Transverse colon (tissue), 4 donors: ENCODE measurements at regions not wholly inside any gene's neighbourhood (a gene's known extent, or its start where the extent isn't known, plus 50 kb on each side); places are given as distances from the start of the nearest gene placed in this dataset.

ENCODE experiments used
- DNase-seq: peaks from one replicate; pipeline ENCODE4 v3.0.0-alpha.2; 2019
- H3K27ac ChIP-seq, 4 donors: fragments of 200-600 bp; sonication (generic); 2 replicates each; pipeline ENCODE4 v1.5.1; 2016 to 2018; ENCODE audit warnings: inconsistent platforms in 4 of 4
- H3K27me3 ChIP-seq: fragments of 200-600 bp; sonication (generic); 2 replicates; pipeline ENCODE4 v1.5.1; 2017; ENCODE audit warnings: inconsistent platforms
- H3K36me3 ChIP-seq, 4 donors: fragments of 200-600 bp; sonication (generic); 2 replicates each; pipeline ENCODE4 v1.5.1; 2017 to 2019; ENCODE audit warnings: inconsistent platforms in 4 of 4
- H3K4me1 ChIP-seq, 4 donors: fragments of 200-600 bp; sonication (generic); 2 replicates each; pipeline ENCODE4 v1.5.1; 2017 to 2020; ENCODE audit warnings: inconsistent platforms in 4 of 4
- H3K4me3 ChIP-seq, 4 donors: fragments of 200-600 bp; sonication (generic); 1 replicate in 1 of 4; 2 replicates in 3 of 4; pipeline versions ENCODE4 v1.5.1 to v1.6.1; 2017 to 2019; ENCODE audit warnings: inconsistent platforms in 4 of 4
- H3K9me3 ChIP-seq, 2 donors: fragments of 200-600 bp; sonication (generic); 2 replicates each; pipeline ENCODE4 v1.5.1; 2017 to 2019; ENCODE audit warnings: inconsistent platforms in 2 of 2
- EP300 ChIP-seq: sonication (generic); formaldehyde crosslinking; IDR thresholded peaks from one replicate; pipeline ENCODE4 v1.6.1; 2017; ENCODE audit warnings: antibody characterized with exemption, low read depth
- POLR2A ChIP-seq: fragments of 450-650 bp; IDR thresholded peaks from one replicate; pipeline ENCODE4 v1.6.1; 2016; ENCODE audit warnings: antibody characterized with exemption, mild to moderate bottlenecking, moderate library complexity
- POLR2AphosphoS5 ChIP-seq, 3 donors: sonication (generic); formaldehyde crosslinking; IDR thresholded peaks; one replicate each; pipeline ENCODE4 v1.6.1; 2016; ENCODE audit warnings: antibody characterized with exemption in 3 of 3
- WGBS, 2 donors: methylation state at CpG; one replicate each; pipeline ENCODE4 v1.1.5; 2018; ENCODE audit warnings: low coverage in 1 of 2; 5-methylcytosine and 5-hydroxymethylcytosine counted together
- in situ Hi-C, 4 donors: fragments of 200-750 bp; cut with MboI; loops; one replicate each; pipeline versions ENCODE4 v1.15.0 to v1.15.1; 2017; ENCODE audit warnings: low sequenced_read_pairs in 3 of 4, low pct_ligation_motif_present in 1 of 4, low pct_unique_long_range_greater_than_20kb in 1 of 4
- intact Hi-C: fragments of 100-400 bp; cut with DNase I; formaldehyde crosslinking; loops from one replicate; pipeline ENCODE4 v1.15.1; 2023; ENCODE audit warnings: low total_unique reads
- TF ChIP-seq, protein P1 (sequence below), 5 experiments: fragments of 200-600 bp in 3 of 5; fragments of 450-650 bp in 2 of 5; sonication (generic) in 3 of 5; IDR thresholded peaks; 1 replicate in 2 of 5; 2 replicates in 3 of 5; pipeline ENCODE4 v1.5.1; 2016 to 2017; ENCODE audit warnings: antibody characterized with exemption in 5 of 5, inconsistent platforms in 3 of 5, mild to moderate bottlenecking in 2 of 5, moderate library complexity in 1 of 5

DNA sequence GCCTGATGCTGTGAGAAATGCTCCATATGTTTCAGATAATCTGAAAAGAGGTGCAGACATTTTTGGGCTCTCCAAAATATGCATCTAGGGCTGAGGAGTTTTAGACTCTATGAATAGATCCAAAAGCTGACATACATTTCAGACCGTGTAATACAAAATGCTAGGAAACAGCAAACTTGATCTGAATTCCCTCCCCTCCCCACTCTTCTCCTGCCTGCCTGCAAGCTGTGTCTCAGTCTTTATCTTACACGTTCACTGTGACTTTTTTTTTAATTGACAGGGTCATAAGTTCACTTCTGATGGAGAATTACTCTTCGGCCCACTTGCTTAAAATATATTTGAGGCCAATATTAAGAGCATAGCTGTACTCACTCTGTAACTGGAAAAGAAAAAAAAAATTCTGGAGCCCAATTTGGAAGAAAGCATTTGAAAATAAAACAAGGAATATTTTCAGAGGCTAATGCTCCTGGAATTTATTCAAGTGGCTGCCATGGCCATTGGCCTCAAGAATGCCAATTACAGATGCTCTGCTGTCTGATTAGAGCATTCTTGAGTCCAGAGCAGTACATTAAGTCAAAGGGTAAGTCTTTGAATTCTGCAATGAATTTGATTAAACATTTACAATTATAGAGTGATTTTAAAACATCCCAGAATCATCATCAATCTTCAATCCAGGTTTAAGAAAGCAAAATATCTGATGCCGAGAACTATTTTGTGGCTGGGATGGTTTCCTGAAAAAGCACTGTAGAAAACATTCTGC, 146.2 kb upstream of the SEMA6D start:
- intact Hi-C loops (no loop called here), in situ Hi-C loops (no loop called here)
- TF ChIP-seq POLR2A (no peak), POLR2AphosphoS5 (IDR thresholded peaks at IDR 0.05) (no peak), EP300 (no peak)
- TF ChIP-seq, protein P1, sequence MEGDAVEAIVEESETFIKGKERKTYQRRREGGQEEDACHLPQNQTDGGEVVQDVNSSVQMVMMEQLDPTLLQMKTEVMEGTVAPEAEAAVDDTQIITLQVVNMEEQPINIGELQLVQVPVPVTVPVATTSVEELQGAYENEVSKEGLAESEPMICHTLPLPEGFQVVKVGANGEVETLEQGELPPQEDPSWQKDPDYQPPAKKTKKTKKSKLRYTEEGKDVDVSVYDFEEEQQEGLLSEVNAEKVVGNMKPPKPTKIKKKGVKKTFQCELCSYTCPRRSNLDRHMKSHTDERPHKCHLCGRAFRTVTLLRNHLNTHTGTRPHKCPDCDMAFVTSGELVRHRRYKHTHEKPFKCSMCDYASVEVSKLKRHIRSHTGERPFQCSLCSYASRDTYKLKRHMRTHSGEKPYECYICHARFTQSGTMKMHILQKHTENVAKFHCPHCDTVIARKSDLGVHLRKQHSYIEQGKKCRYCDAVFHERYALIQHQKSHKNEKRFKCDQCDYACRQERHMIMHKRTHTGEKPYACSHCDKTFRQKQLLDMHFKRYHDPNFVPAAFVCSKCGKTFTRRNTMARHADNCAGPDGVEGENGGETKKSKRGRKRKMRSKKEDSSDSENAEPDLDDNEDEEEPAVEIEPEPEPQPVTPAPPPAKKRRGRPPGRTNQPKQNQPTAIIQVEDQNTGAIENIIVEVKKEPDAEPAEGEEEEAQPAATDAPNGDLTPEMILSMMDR (IDR thresholded peaks at IDR 0.05): no peak
- H3K27ac ChIP-seq: no peak overlapping the region
- WGBS, 2 donors: 69 to 71% methylated on average over 4 of the region's 4 CpGs
- H3K9me3 ChIP-seq: no peaks in the 10 kb centered on the region
- no peaks in the 10 kb centered on the region for H3K27me3 ChIP-seq
- no peaks in the 10 kb centered on the region for H3K4me1 ChIP-seq
- no peak for DNase-seq
- H3K36me3 ChIP-seq: no peaks in the 10 kb centered on the region
- no peak overlapping the region for H3K4me3 ChIP-seq

DNA sequence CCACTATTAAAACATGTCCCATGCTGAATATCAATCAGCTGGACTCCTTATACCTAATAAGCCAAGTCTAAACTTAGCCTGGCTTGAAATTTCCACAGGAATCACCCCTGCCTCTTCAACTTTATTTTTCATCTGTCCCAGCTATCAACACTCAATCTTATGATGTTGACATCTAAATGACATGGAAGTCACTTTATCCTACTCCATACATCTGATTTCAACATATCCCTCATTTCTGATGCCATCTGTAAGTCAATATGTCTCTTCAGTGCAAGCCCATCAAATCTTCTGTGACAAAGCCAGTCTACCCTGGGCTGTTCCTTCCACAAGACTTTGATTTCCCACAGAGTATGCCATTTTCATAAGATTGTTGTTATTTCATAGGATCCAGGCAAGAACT, 143.6 kb upstream of the SEMA6D start:
- Histone ChIP-seq H3K36me3 (no peaks in the 10 kb centered on the region), H3K4me1 (peaks cover 0 to 4% (median 0%) of the 10 kb centered on the region in 4 donors), H3K27ac (no peak overlapping the region), H3K4me3 (no peak overlapping the region), H3K27me3 (no peaks in the 10 kb centered on the region), H3K9me3 (no peaks in the 10 kb centered on the region)
- TF ChIP-seq EP300 (no peak), POLR2AphosphoS5 (IDR thresholded peaks at IDR 0.05) (no peak), POLR2A (no peak)
- TF ChIP-seq, protein P1 (IDR thresholded peaks at IDR 0.05): no peak
- intact Hi-C loops: no loop called here
- in situ Hi-C loops: no loop called here
- no peak for DNase-seq

DNA sequence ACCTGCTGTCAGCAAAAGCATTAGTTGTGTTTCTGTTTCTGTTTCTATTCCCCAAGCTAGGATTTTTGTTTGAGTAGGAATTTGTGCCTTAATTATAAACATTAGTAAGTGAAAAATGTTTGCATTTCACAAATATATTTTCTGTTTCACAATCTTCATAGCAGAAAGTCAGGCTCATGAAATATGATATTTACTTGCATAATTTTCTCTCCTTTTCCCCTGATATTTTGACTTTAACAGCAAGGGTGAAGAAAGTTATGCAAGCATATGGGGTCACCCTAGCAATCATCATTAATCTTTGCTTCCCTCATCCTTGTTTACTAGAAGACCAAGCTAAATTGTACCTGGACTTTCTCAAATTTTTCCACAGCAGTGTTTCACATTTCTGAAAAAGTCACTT, 140.3 kb upstream of the SEMA6D start:
- no peak overlapping the region for H3K4me3 ChIP-seq
- no peaks in the 10 kb centered on the region for H3K27me3 ChIP-seq
- peaks cover 0 to 4% (median 0%) of the 10 kb centered on the region in 4 donors for H3K4me1 ChIP-seq
- in situ Hi-C loops: no loop called here
- H3K36me3 ChIP-seq: no peaks in the 10 kb centered on the region
- no peaks in the 10 kb centered on the region for H3K9me3 ChIP-seq
- TF ChIP-seq EP300: no peak
- TF ChIP-seq POLR2A: no peak
- TF ChIP-seq, protein P1 (IDR thresholded peaks at IDR 0.05): no peak
- TF ChIP-seq POLR2AphosphoS5 (IDR thresholded peaks at IDR 0.05): peak in 1 of 3 donors; percentile 25
- intact Hi-C loops: no loop called here
- no peak for DNase-seq
- H3K27ac ChIP-seq: peak overlapping the region in 1 of 4 donors; percentile 49

DNA sequence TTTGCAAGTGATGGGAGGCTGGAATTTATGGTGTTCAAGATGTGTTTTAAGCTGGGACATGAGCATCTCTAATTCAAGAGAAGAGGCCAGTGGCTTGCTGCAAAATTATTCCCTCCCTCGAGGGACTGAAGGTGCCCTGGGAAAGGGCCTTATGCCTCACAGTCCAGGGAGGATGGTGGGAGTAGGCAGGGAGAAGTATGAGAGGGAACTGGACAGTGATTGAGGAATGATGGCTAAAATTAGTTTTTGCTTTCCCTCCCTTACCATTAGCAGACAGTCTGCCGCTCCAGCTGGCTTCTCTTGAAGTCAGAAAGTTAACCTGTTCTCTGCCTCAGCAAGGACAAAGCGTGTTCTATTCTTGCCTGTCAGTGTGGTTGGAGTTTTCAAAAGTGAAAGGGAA, 139.8 kb upstream of the SEMA6D start:
- DNase-seq: no peak
- Histone ChIP-seq H3K4me1 (peaks cover 0 to 4% (median 0%) of the 10 kb centered on the region in 4 donors), H3K4me3 (no peak overlapping the region), H3K27ac (peak overlapping the region in 1 of 4 donors; percentile 49), H3K36me3 (no peaks in the 10 kb centered on the region), H3K27me3 (no peaks in the 10 kb centered on the region), H3K9me3 (no peaks in the 10 kb centered on the region)
- TF ChIP-seq POLR2AphosphoS5 (IDR thresholded peaks at IDR 0.05) (no peak), EP300 (no peak), POLR2A (no peak)
- TF ChIP-seq, protein P1 (IDR thresholded peaks at IDR 0.05): no peak
- in situ Hi-C loops (no loop called here), intact Hi-C loops (no loop called here)
- 53 to 61% methylated on average over 3 of the region's 3 CpGs for WGBS, 2 donors
